ENCODE measurements at regions not wholly inside any gene's neighbourhood (a gene's known extent, or its start where the extent isn't known, plus 50 kb on each side); places are given as distances from the start of the nearest gene placed in this dataset.

DNA sequence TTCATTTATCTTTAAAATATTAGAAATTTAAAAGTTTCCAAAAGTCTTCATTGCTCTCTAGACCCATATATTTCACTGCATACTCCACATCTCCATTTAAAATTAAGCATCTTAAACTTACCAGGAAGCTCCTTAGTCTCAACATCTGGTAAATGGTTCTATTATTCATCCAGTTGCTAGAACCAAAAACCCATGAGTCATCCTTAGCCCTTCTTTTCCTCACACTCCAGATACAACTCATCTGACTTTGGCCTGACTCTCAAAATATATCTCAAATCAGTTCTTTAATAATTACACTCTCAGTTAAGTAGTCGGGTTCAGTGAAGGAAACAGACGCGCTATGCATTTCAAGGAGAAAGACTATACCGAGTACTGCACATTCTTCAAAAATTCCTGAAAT, 110.2 kb upstream of the COX7C start:
- TF ChIP-seq EP300 (IDR thresholded peaks at IDR 0.05), result no peak
- TF ChIP-seq, protein P1, sequence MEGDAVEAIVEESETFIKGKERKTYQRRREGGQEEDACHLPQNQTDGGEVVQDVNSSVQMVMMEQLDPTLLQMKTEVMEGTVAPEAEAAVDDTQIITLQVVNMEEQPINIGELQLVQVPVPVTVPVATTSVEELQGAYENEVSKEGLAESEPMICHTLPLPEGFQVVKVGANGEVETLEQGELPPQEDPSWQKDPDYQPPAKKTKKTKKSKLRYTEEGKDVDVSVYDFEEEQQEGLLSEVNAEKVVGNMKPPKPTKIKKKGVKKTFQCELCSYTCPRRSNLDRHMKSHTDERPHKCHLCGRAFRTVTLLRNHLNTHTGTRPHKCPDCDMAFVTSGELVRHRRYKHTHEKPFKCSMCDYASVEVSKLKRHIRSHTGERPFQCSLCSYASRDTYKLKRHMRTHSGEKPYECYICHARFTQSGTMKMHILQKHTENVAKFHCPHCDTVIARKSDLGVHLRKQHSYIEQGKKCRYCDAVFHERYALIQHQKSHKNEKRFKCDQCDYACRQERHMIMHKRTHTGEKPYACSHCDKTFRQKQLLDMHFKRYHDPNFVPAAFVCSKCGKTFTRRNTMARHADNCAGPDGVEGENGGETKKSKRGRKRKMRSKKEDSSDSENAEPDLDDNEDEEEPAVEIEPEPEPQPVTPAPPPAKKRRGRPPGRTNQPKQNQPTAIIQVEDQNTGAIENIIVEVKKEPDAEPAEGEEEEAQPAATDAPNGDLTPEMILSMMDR (IDR thresholded peaks at IDR 0.05), result no peak

Measured in gastroesophageal sphincter (tissue), 3 donors.